Peyer's patch (tissue), 4 donors: ENCODE measurements at regions not wholly inside any gene's neighbourhood (a gene's known extent, or its start where the extent isn't known, plus 50 kb on each side); places are given as distances from the start of the nearest gene placed in this dataset.

Experiments
- POLR2A ChIP-seq, 2 donors: fragments of 450-650 bp; IDR thresholded peaks; one replicate each; pipeline ENCODE4 v1.5.1; 2017; ENCODE audit warnings: antibody characterized with exemption in 2 of 2, mild to moderate bottlenecking in 2 of 2, moderate library complexity in 2 of 2
- TF ChIP-seq, protein P1 (sequence below), 6 experiments: fragments of 450-650 bp in 4 of 6; fragments of 200-600 bp in 2 of 6; sonication (generic) in 1 of 6; IDR thresholded peaks; one replicate each; pipeline ENCODE4 v1.5.1; 2017 to 2019; ENCODE audit warnings: antibody characterized with exemption in 6 of 6, mild to moderate bottlenecking in 3 of 6, moderate library complexity in 1 of 6

- no peak for TF ChIP-seq POLR2A (IDR thresholded peaks at IDR 0.05)
- TF ChIP-seq, protein P1, sequence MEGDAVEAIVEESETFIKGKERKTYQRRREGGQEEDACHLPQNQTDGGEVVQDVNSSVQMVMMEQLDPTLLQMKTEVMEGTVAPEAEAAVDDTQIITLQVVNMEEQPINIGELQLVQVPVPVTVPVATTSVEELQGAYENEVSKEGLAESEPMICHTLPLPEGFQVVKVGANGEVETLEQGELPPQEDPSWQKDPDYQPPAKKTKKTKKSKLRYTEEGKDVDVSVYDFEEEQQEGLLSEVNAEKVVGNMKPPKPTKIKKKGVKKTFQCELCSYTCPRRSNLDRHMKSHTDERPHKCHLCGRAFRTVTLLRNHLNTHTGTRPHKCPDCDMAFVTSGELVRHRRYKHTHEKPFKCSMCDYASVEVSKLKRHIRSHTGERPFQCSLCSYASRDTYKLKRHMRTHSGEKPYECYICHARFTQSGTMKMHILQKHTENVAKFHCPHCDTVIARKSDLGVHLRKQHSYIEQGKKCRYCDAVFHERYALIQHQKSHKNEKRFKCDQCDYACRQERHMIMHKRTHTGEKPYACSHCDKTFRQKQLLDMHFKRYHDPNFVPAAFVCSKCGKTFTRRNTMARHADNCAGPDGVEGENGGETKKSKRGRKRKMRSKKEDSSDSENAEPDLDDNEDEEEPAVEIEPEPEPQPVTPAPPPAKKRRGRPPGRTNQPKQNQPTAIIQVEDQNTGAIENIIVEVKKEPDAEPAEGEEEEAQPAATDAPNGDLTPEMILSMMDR (IDR thresholded peaks at IDR 0.05): no peak
Observed at GRCh38 chr2:222782201-222782730, 78.6 kb upstream of the ACSL3 start.
